NT2/D1 (cell line): ENCODE measurements at regions not wholly inside any gene's neighbourhood (a gene's known extent, or its start where the extent isn't known, plus 50 kb on each side); places are given as distances from the start of the nearest gene placed in this dataset.

Source experiments
- SUZ12 ChIP-seq: IDR thresholded peaks from 2 replicates; pipeline ENCODE4 v1.6.1; 2011; ENCODE audit not compliant: insufficient read length, insufficient read depth; ENCODE audit errors: extremely low read depth
- YY1 ChIP-seq: IDR thresholded peaks from 2 replicates; pipeline ENCODE4 v1.6.1; 2011; ENCODE audit not compliant: insufficient read length, insufficient read depth
- ZNF274 ChIP-seq: IDR thresholded peaks from 2 replicates; pipeline ENCODE4 v1.6.1; 2011; ENCODE audit warnings: mild to moderate bottlenecking, low read depth, low read length

- TF ChIP-seq ZNF274 = no peak
- no peak for TF ChIP-seq SUZ12
- no peak for TF ChIP-seq YY1
These were observed 275.0 kb downstream of the CENPW start for GRCh38 chr6:126614642-126615504.
